ENCODE measurements at regions not wholly inside any gene's neighbourhood (a gene's known extent, or its start where the extent isn't known, plus 50 kb on each side); places are given as distances from the start of the nearest gene placed in this dataset.

GRCh38 chr1:29916656-29917369 lies 680.5 kb downstream of the PTPRU start:
- TF ChIP-seq EZH2 (IDR thresholded peaks at IDR 0.05; ENCODE audit: low read length), result no peak
- no peak for TF ChIP-seq CTCF (optimal IDR thresholded peaks at IDR 0.05 in 1 of 3, IDR thresholded peaks at IDR 0.05 in 1 of 3, conservative IDR thresholded peaks at IDR 0.05 in 1 of 3; ENCODE audit: extremely low read depth in 1 of 3, insufficient read depth in 2 of 3, low read length in 3 of 3)
- Histone ChIP-seq H3K9ac (ENCODE audit: control insufficient read depth, extremely low read depth, insufficient read depth, low read length) (no peak overlapping the region), H3K9me1 (ENCODE audit: control insufficient read depth, extremely low read depth, insufficient read depth, low read length) (no peaks in the 10 kb centered on the region), H3K4me1 (ENCODE audit: control insufficient read depth, extremely low read depth, insufficient read depth, low read length) (no peaks in the 10 kb centered on the region), H3K4me2 (ENCODE audit: control insufficient read depth, extremely low read depth, insufficient read depth, low read depth, low read length) (no peak overlapping the region), H4K20me1 (ENCODE audit: control insufficient read depth, extremely low read depth, insufficient read depth, low read length) (no peaks in the 10 kb centered on the region), H3K27me3 (ENCODE audit: control insufficient read depth, extremely low read depth, insufficient read depth, low read length) (no peaks in the 10 kb centered on the region), H3K79me2 (ENCODE audit: control insufficient read depth, insufficient read depth, low read length) (no peaks in the 10 kb centered on the region), H3K27ac (ENCODE audit: control insufficient read depth, insufficient read depth, low read length) (no peak overlapping the region), H3K36me3 (ENCODE audit: control insufficient read depth in 2 of 2, extremely low read depth in 1 of 2, insufficient read depth in 2 of 2, low read length in 2 of 2) (no peaks in the 10 kb centered on the region), H3K9me3 (ENCODE audit: control insufficient read depth, low read depth, low read length) (no peaks in the 10 kb centered on the region), H2AFZ (ENCODE audit: control insufficient read depth, low read length) (no peak overlapping the region), H3K4me3 (ENCODE audit: control insufficient read depth in 2 of 3, extremely low read depth in 1 of 3, insufficient read depth in 2 of 3, low read depth in 1 of 3, low read length in 3 of 3) (no peak overlapping the region)
- dilution Hi-C loops (cut with MboI; ENCODE audit: extremely low pct_ligation_motif_present, low sequenced_read_pairs), result no loop called here
- DNase-seq (ENCODE audit: low read depth, low spot score) (no peak), FAIRE-seq (no peak)

GRCh38 chr1:29914936-29915335 lies 678.6 kb downstream of the PTPRU start:
- Histone ChIP-seq H3K9me1 (ENCODE audit: control insufficient read depth, extremely low read depth, insufficient read depth, low read length) (no peaks in the 10 kb centered on the region), H3K9ac (ENCODE audit: control insufficient read depth, extremely low read depth, insufficient read depth, low read length) (no peak overlapping the region), H3K4me1 (ENCODE audit: control insufficient read depth, extremely low read depth, insufficient read depth, low read length) (no peaks in the 10 kb centered on the region), H3K27ac (ENCODE audit: control insufficient read depth, insufficient read depth, low read length) (no peak overlapping the region), H3K36me3 (ENCODE audit: control insufficient read depth in 2 of 2, extremely low read depth in 1 of 2, insufficient read depth in 2 of 2, low read length in 2 of 2) (no peaks in the 10 kb centered on the region), H3K27me3 (ENCODE audit: control insufficient read depth, extremely low read depth, insufficient read depth, low read length) (no peaks in the 10 kb centered on the region), H2AFZ (ENCODE audit: control insufficient read depth, low read length) (no peak overlapping the region), H3K4me2 (ENCODE audit: control insufficient read depth, extremely low read depth, insufficient read depth, low read depth, low read length) (no peak overlapping the region), H4K20me1 (ENCODE audit: control insufficient read depth, extremely low read depth, insufficient read depth, low read length) (no peaks in the 10 kb centered on the region), H3K4me3 (ENCODE audit: control insufficient read depth in 2 of 3, extremely low read depth in 1 of 3, insufficient read depth in 2 of 3, low read depth in 1 of 3, low read length in 3 of 3) (no peak overlapping the region), H3K9me3 (ENCODE audit: control insufficient read depth, low read depth, low read length) (no peaks in the 10 kb centered on the region), H3K79me2 (ENCODE audit: control insufficient read depth, insufficient read depth, low read length) (no peaks in the 10 kb centered on the region)
- DNase-seq (ENCODE audit: low read depth, low spot score) (no peak), FAIRE-seq (no peak)
- TF ChIP-seq CTCF (optimal IDR thresholded peaks at IDR 0.05 in 1 of 3, IDR thresholded peaks at IDR 0.05 in 1 of 3, conservative IDR thresholded peaks at IDR 0.05 in 1 of 3; ENCODE audit: extremely low read depth in 1 of 3, insufficient read depth in 2 of 3, low read length in 3 of 3) (no peak), EZH2 (IDR thresholded peaks at IDR 0.05; ENCODE audit: low read length) (no peak)
- dilution Hi-C loops (cut with MboI; ENCODE audit: extremely low pct_ligation_motif_present, low sequenced_read_pairs), result no loop called here

All from keratinocyte (primary cell).